ENCODE measurements at regions not wholly inside any gene's neighbourhood (a gene's known extent, or its start where the extent isn't known, plus 50 kb on each side); places are given as distances from the start of the nearest gene placed in this dataset.

DNA sequence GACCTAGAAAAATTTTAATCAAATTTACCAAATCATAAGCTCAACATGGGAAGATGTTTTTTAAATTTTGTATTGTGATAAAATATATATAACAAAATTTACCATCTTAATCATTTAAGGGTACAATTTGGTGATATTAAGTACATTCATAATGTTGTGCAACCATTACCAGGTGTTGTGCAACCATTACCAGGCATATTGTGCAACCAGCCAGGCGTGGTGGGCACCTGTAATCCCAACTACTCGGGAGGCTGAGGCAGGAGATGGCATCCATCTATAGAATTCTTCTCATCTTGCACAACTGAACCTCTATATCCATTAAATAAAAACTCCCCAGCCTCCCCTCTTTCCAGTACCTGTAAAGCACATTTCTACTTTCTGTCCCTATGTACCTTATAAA is 124.5 kb upstream of the SLC13A1 start:
- TF ChIP-seq CTCF (IDR thresholded peaks at IDR 0.05; ENCODE audit: low read length) (no peak), EZH2 (optimal IDR thresholded peaks at IDR 0.05; ENCODE audit: low read depth, low read length) (no peak)

Data from MM.1S (cell line).